CD14-positive monocyte (primary cell): ENCODE measurements at regions not wholly inside any gene's neighbourhood (a gene's known extent, or its start where the extent isn't known, plus 50 kb on each side); places are given as distances from the start of the nearest gene placed in this dataset.

Experiments used
- DNase-seq, 3 donors: peaks; one replicate each; pipeline ENCODE4 v3.0.0-alpha.2; 2011 to 2022
- H2AFZ ChIP-seq: 2 replicates; pipeline ENCODE4 v1.6.0; 2012; ENCODE audit warnings: mild to moderate bottlenecking, low read depth, low read length, inconsistent platforms; ENCODE audit not compliant: insufficient read depth, poor library complexity, severe bottlenecking
- H3K27ac ChIP-seq, 2 donors: 1 replicate in 1 of 2; 2 replicates in 1 of 2; pipeline ENCODE4 v1.5.1; 2012 to 2013; ENCODE audit warnings: low read length in 2 of 2, control low read depth in 1 of 2, inconsistent platforms in 1 of 2, low read depth in 1 of 2, mild to moderate bottlenecking in 1 of 2
- H3K27me3 ChIP-seq, 2 donors: one replicate each; pipeline versions ENCODE4 v1.6.0 to v1.6.1; 2011 to 2013; ENCODE audit warnings: low read length in 2 of 2; ENCODE audit not compliant: control insufficient read depth in 2 of 2, insufficient read depth in 2 of 2
- H3K36me3 ChIP-seq, 2 donors: replicated peaks in 1 of 2; 1 replicate in 1 of 2; 2 replicates in 1 of 2; pipeline versions ENCODE4 v1.5.1 to v1.6.1; 2012 to 2013; ENCODE audit warnings: low read length in 2 of 2, control low read depth in 1 of 2, inconsistent platforms in 1 of 2, mild to moderate bottlenecking in 1 of 2; ENCODE audit not compliant: insufficient read depth in 2 of 2, control insufficient read depth in 1 of 2
- H3K4me1 ChIP-seq, 2 donors: 1 replicate in 1 of 2; 2 replicates in 1 of 2; pipeline versions ENCODE4 v1.5.1 to v1.6.1; 2012 to 2013; ENCODE audit warnings: low read length in 2 of 2, control low read depth in 1 of 2, inconsistent platforms in 1 of 2, mild to moderate bottlenecking in 1 of 2, moderate library complexity in 1 of 2; ENCODE audit not compliant: insufficient read depth in 2 of 2, control insufficient read depth in 1 of 2
- H3K4me2 ChIP-seq: replicated peaks from 2 replicates; pipeline ENCODE3; 2012; ENCODE audit warnings: low read length, moderate library complexity, mild to moderate bottlenecking; ENCODE audit not compliant: poor library complexity, severe bottlenecking; ENCODE audit errors: extremely low read depth
- H3K4me3 ChIP-seq, 3 experiments: fragments of 200-600 bp in 1 of 3; sonication (generic) in 1 of 3; replicated peaks in 1 of 3; 1 replicate in 2 of 3; 2 replicates in 1 of 3; pipeline ENCODE4 v1.5.1; 2011 to 2013; ENCODE audit warnings: low read length in 3 of 3, mild to moderate bottlenecking in 3 of 3, control low read depth in 2 of 3, low read depth in 2 of 3, inconsistent platforms in 1 of 3, moderate library complexity in 1 of 3
- H3K79me2 ChIP-seq: 2 replicates; pipeline ENCODE4 v1.6.0; 2012; ENCODE audit warnings: mild to moderate bottlenecking, control low read depth, inconsistent platforms, low read length, moderate library complexity; ENCODE audit not compliant: insufficient read depth
- H3K9ac ChIP-seq: 2 replicates; pipeline ENCODE4 v1.6.0; 2017; ENCODE audit warnings: low read length, mild to moderate bottlenecking; ENCODE audit not compliant: insufficient read depth, poor library complexity, severe bottlenecking
- H3K9me3 ChIP-seq, 2 donors: replicated peaks in 1 of 2; 1 replicate in 1 of 2; 2 replicates in 1 of 2; pipeline versions ENCODE4 v1.5.1 to v1.6.1; 2012 to 2013; ENCODE audit warnings: low read length in 2 of 2, control low read depth in 1 of 2; ENCODE audit not compliant: control insufficient read depth in 1 of 2, insufficient read depth in 1 of 2
- H4K20me1 ChIP-seq: 2 replicates; pipeline ENCODE4 v1.6.0; 2012; ENCODE audit warnings: mild to moderate bottlenecking, low read length, control low read depth, moderate library complexity; ENCODE audit not compliant: insufficient read depth
- H3K27ac Mint-ChIP-seq, 7 donors: one replicate each; pipeline ENCODE4 v1.8.0; 2020; ENCODE audit warnings: mild to moderate bottlenecking in 7 of 7, mixed read lengths in 7 of 7, moderate library complexity in 6 of 7, inconsistent platforms in 2 of 7
- H3K27me3 Mint-ChIP-seq, 3 donors: one replicate each; pipeline ENCODE4 v1.8.0; 2021 to 2022; ENCODE audit warnings: low read depth in 3 of 3, mild to moderate bottlenecking in 3 of 3, mixed read lengths in 3 of 3, moderate library complexity in 3 of 3, inconsistent platforms in 1 of 3
- H3K36me3 Mint-ChIP-seq, 2 donors: one replicate each; pipeline ENCODE4 v1.8.0; 2020; ENCODE audit warnings: mixed read lengths in 2 of 2, inconsistent platforms in 1 of 2, mild to moderate bottlenecking in 1 of 2
- H3K4me1 Mint-ChIP-seq: one replicate; pipeline ENCODE4 v1.8.0; 2020; ENCODE audit warnings: mild to moderate bottlenecking, mixed read lengths
- H3K4me3 Mint-ChIP-seq, 2 donors: one replicate each; pipeline ENCODE4 v1.8.0; 2020; ENCODE audit warnings: mild to moderate bottlenecking in 2 of 2, mixed read lengths in 2 of 2, moderate library complexity in 1 of 2
- H3K9me3 Mint-ChIP-seq, 7 donors: one replicate each; pipeline ENCODE4 v1.8.0; 2020 to 2022; ENCODE audit warnings: mixed read lengths in 7 of 7, mild to moderate bottlenecking in 6 of 7, moderate library complexity in 6 of 7, inconsistent platforms in 2 of 7
- WGBS: methylation state at CpG from one replicate; pipeline ENCODE4 v1.1.5; 2013; ENCODE audit warnings: missing lambda C conversion rate; ENCODE audit not compliant: insufficient coverage; 5-methylcytosine and 5-hydroxymethylcytosine counted together
- intact Hi-C, 2 donors: fragments of 100-400 bp; cut with micrococcal nuclease; formaldehyde crosslinking; loops; one replicate each; pipeline versions ENCODE4 v1.15.0 to v1.15.1; 2023
- TF ChIP-seq, protein P1 (sequence below): fragments of 200-600 bp; IDR thresholded peaks from one replicate; pipeline ENCODE4 v1.8.0; 2022; ENCODE audit warnings: antibody characterized with exemption, mild to moderate bottlenecking

DNA sequence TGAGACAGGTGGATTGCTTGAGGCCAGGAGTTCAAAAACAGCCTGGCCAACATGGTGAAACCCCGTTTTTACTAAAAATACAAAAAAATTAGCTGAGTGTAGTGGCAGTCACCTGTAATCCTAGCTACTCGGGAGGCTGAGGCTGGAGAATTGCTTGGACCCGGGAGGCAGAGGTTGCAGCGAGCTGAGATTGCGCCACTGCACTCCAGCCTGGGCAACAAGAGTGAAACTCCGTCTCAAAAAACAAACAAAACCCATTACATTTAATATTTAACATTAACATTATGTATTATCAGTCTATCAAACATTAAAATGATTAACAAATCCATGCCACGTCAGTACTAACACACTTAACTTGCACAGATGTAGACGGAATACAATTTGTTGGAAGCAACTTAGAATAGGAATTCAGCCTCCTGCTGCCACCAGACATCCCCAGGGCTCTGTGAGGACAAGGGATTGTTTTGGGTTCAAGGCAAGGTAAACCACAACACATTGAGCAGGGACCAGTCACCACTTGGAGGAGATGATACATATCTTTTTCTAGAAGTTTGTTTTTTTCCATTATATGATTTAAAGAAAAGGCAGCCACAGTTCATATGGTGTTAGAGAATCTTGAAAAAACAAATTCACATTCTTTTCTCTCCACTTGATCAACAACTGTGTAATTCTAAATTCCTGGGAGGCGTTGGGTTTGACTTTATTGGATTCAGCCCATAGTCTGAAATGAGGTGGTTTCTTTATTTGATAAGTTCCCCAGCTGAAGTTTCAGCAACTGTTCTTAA is 104.1 kb upstream of the BASP1 start:
- no peak for DNase-seq
- peaks cover 32% of the 10 kb centered on the region for H3K4me1 Mint-ChIP-seq
- no peak overlapping the region for H3K4me3 ChIP-seq
- TF ChIP-seq, protein P1, sequence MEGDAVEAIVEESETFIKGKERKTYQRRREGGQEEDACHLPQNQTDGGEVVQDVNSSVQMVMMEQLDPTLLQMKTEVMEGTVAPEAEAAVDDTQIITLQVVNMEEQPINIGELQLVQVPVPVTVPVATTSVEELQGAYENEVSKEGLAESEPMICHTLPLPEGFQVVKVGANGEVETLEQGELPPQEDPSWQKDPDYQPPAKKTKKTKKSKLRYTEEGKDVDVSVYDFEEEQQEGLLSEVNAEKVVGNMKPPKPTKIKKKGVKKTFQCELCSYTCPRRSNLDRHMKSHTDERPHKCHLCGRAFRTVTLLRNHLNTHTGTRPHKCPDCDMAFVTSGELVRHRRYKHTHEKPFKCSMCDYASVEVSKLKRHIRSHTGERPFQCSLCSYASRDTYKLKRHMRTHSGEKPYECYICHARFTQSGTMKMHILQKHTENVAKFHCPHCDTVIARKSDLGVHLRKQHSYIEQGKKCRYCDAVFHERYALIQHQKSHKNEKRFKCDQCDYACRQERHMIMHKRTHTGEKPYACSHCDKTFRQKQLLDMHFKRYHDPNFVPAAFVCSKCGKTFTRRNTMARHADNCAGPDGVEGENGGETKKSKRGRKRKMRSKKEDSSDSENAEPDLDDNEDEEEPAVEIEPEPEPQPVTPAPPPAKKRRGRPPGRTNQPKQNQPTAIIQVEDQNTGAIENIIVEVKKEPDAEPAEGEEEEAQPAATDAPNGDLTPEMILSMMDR, result no peak
- no peaks in the 10 kb centered on the region for H3K27me3 ChIP-seq
- H3K36me3 ChIP-seq, result no peaks in the 10 kb centered on the region
- no peak overlapping the region for H3K9ac ChIP-seq
- H3K27me3 Mint-ChIP-seq, result peaks cover 0 to 5% (median 0%) of the 10 kb centered on the region in 3 donors
- H3K4me3 Mint-ChIP-seq, result no peak overlapping the region
- H3K9me3 ChIP-seq, result no peaks in the 10 kb centered on the region
- no peaks in the 10 kb centered on the region for H4K20me1 ChIP-seq
- H3K79me2 ChIP-seq, result no peaks in the 10 kb centered on the region
- H3K27ac Mint-ChIP-seq, result no peak overlapping the region
- H3K27ac ChIP-seq, result no peak overlapping the region
- peaks cover 27 to 32% of the 10 kb centered on the region in 2 donors for H3K4me1 ChIP-seq
- no peak overlapping the region for H3K4me2 ChIP-seq
- no peak overlapping the region for H2AFZ ChIP-seq
- no peaks in the 10 kb centered on the region for H3K36me3 Mint-ChIP-seq
- no CpG with 5 or more reads among the region's 9 CpGs for WGBS
- H3K9me3 Mint-ChIP-seq, result peaks cover 0 to 2% (median 0%) of the 10 kb centered on the region in 7 donors
- intact Hi-C loops, result loop anchor here in 1 of 2 donors (10.0 kb wide), 1 partner anchor 489 kb away; no protein-coding TSS in a partner anchor

- intact Hi-C loops, result loop anchor here in 1 of 2 donors (10.0 kb wide), 1 partner anchor 489 kb away; no protein-coding TSS in a partner anchor
- no peaks in the 10 kb centered on the region for H3K79me2 ChIP-seq
- H3K4me1 ChIP-seq, result peaks cover 27 to 34% of the 10 kb centered on the region in 2 donors
- H3K4me2 ChIP-seq, result no peak overlapping the region
- no peaks in the 10 kb centered on the region for H3K9me3 ChIP-seq
- WGBS, result no CpG with 5 or more reads among the region's 6 CpGs
- H3K4me1 Mint-ChIP-seq, result peaks cover 35% of the 10 kb centered on the region
- no peaks in the 10 kb centered on the region for H3K27me3 ChIP-seq
- no peaks in the 10 kb centered on the region for H3K36me3 ChIP-seq
- no peak overlapping the region for H3K9ac ChIP-seq
- H3K27me3 Mint-ChIP-seq, result peaks cover 0 to 6% (median 0%) of the 10 kb centered on the region in 3 donors
- DNase-seq, result no peak
- H3K36me3 Mint-ChIP-seq, result no peaks in the 10 kb centered on the region
- no peak overlapping the region for H2AFZ ChIP-seq
- TF ChIP-seq, protein P1, result no peak
- peaks cover 0 to 2% (median 0%) of the 10 kb centered on the region in 7 donors for H3K9me3 Mint-ChIP-seq
- H3K4me3 ChIP-seq, result no peak overlapping the region
- no peaks in the 10 kb centered on the region for H4K20me1 ChIP-seq
- H3K27ac ChIP-seq, result no peak overlapping the region
- H3K4me3 Mint-ChIP-seq, result no peak overlapping the region
- no peak overlapping the region for H3K27ac Mint-ChIP-seq
These were observed 103.2 kb upstream of the BASP1 start for GRCh38 chr5:17114233-17114632.
